ENCODE measurements at regions not wholly inside any gene's neighbourhood (a gene's known extent, or its start where the extent isn't known, plus 50 kb on each side); places are given as distances from the start of the nearest gene placed in this dataset.

DNA sequence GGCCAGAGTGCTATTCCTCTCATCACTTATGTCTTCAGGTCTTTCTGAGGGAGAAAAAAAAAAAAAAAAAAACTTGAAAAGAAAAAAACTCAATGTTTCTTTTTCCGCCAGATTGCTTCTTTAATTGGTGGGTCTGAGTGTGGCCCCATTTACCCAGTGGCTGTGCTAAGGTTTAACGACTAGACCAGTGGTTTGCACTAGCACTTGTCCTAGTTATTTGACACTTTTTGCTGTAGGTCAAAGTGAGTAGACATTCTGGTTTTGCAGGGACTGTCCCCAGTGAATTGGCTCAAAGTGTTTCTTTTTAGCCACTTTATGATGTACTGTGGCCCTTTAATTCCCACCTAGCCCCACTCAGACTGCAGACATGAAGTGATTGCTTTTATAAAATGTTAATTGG lies 273.3 kb downstream of the PTEN start:
- TF ChIP-seq ZFX (IDR thresholded peaks at IDR 0.05; ENCODE audit: borderline replicate concordance): no peak
- TF ChIP-seq, protein P1, sequence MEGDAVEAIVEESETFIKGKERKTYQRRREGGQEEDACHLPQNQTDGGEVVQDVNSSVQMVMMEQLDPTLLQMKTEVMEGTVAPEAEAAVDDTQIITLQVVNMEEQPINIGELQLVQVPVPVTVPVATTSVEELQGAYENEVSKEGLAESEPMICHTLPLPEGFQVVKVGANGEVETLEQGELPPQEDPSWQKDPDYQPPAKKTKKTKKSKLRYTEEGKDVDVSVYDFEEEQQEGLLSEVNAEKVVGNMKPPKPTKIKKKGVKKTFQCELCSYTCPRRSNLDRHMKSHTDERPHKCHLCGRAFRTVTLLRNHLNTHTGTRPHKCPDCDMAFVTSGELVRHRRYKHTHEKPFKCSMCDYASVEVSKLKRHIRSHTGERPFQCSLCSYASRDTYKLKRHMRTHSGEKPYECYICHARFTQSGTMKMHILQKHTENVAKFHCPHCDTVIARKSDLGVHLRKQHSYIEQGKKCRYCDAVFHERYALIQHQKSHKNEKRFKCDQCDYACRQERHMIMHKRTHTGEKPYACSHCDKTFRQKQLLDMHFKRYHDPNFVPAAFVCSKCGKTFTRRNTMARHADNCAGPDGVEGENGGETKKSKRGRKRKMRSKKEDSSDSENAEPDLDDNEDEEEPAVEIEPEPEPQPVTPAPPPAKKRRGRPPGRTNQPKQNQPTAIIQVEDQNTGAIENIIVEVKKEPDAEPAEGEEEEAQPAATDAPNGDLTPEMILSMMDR (IDR thresholded peaks at IDR 0.05): no peak
- H3K27ac ChIP-seq: no peak overlapping the region

DNA sequence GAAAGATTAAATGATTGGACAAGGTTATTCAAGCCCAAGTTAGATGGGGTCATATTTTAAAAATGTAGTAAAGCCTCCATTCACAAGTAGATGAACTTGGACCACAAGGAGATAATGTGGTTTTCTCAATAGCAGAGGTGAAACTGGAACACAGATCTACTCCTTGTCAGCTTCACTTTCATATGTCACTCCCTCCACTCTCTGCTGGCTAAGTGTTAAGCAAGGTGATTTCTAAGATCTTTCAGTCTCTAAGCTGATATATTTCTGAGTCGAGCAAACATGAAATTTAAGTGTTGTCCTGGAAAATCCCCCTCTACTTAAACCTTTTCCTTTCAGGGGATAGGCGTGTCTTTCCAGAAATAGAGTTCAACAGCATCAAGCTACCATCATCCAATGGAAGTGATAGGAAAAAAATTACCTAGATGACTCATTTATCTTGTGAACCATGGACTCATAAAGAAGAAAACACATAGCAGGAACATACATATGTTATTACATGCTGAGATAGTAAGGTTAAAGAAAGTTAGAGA lies 275.0 kb downstream of the PTEN start:
- TF ChIP-seq ZFX (IDR thresholded peaks at IDR 0.05; ENCODE audit: borderline replicate concordance): no peak
- TF ChIP-seq, protein P1 (IDR thresholded peaks at IDR 0.05): no peak
- no peak overlapping the region for H3K27ac ChIP-seq

DNA sequence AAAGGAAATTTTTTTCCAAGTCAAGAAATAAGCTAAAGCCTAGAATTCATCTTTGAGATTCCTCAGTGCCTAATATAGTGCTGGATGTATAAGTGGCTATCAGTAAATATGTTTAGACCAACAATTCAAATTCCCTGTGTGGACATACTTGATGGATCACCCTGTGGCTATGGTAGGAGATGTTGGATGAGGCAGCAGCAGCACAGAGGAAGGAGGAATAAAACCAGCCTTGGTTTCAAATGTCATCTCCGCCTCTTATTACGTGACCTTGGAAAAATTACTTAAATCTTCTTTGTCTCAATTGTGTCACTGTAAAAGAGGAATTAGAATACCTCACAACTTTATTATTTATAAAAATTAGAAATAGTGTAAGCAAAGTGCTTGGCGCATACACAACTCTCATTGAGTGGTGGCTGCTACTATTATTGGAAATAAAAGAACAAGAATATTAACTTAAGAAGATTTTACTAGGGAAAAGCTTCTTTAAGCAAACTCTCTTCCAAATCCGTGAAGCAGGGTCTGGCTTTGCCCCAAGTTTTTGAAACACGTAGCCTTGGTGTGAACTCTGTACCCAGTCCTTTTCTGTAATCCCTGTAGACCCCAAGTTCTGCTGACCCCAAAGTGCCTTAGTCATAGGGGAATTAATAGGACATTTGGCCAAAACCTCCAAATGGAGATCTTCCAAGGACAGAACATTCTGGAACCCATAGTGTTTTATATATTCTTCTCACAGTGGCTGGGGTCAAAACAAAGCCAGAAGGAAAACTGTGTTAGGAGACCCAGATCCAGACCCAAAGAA lies 283.8 kb downstream of the PTEN start:
- H3K27ac ChIP-seq: no peak overlapping the region
- TF ChIP-seq ZFX (IDR thresholded peaks at IDR 0.05; ENCODE audit: borderline replicate concordance): no peak
- TF ChIP-seq, protein P1 (IDR thresholded peaks at IDR 0.05): no peak

DNA sequence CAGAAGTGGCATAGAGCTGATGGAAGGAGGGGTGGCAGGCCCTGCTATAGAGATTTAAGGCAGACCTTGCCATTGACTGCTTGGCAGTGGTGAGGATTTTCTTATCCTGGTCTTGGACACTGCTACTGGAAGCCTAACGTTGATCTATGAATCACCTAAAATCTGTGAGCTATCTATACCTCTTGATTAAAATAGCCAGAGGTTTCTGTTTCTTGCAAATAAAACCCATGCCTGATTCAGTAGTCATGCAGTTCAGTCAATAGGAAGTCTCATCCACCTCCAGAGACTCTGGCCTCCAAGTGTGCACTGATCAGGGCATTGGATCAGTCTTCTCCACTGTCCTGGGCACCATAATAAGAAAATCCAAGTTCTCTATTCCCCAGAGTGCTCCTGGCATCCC lies 286.5 kb downstream of the PTEN start:
- TF ChIP-seq, protein P1 (IDR thresholded peaks at IDR 0.05): no peak
- no peak for TF ChIP-seq ZFX (IDR thresholded peaks at IDR 0.05; ENCODE audit: borderline replicate concordance)
- no peak overlapping the region for H3K27ac ChIP-seq

DNA sequence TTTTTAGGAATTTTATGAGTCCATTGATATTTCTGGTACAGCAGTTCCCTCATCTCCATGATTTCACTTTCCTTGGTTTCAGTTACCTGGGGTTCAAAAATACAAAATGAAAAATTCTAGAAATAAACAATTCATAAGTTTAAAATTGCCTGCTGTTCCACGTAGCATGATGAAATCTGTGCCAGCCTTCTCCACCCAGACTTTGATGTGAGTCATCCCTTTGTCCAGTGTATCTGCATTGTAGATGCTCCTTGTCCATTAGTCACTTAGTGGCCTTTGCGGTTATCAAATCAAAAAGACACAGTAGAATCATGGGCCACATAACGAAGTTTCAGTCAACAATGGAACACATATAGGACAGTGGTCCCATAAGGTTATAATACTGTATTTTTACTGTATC lies 286.9 kb downstream of the PTEN start:
- no peak overlapping the region for H3K27ac ChIP-seq

DNA sequence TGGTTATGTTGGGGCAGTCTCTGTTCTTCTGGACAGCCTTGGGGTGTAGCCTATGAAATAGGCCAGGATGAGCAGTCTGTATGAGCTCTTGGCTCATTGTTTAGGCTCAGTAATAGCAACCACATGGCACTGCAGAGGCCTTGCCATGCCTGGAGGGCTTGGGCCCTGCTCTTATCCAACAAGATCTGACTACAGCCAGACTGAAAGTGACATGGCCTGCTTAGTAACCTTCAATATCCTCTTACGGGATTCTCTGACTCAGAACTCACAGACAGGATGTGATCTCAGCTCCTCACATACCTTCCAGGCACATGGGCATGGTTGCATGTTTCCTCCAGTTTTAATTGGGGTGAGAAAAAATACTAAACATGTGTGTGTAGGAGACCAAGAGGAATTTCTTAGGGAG lies 289.3 kb downstream of the PTEN start:
- H3K27ac ChIP-seq: no peak overlapping the region
- TF ChIP-seq ZFX (IDR thresholded peaks at IDR 0.05; ENCODE audit: borderline replicate concordance): no peak
- TF ChIP-seq, protein P1 (IDR thresholded peaks at IDR 0.05): no peak

More for the DNA sequence above, 286.9 kb downstream of the PTEN start:
- TF ChIP-seq, protein P1 (IDR thresholded peaks at IDR 0.05): no peak
- no peak for TF ChIP-seq ZFX (IDR thresholded peaks at IDR 0.05; ENCODE audit: borderline replicate concordance)

DNA sequence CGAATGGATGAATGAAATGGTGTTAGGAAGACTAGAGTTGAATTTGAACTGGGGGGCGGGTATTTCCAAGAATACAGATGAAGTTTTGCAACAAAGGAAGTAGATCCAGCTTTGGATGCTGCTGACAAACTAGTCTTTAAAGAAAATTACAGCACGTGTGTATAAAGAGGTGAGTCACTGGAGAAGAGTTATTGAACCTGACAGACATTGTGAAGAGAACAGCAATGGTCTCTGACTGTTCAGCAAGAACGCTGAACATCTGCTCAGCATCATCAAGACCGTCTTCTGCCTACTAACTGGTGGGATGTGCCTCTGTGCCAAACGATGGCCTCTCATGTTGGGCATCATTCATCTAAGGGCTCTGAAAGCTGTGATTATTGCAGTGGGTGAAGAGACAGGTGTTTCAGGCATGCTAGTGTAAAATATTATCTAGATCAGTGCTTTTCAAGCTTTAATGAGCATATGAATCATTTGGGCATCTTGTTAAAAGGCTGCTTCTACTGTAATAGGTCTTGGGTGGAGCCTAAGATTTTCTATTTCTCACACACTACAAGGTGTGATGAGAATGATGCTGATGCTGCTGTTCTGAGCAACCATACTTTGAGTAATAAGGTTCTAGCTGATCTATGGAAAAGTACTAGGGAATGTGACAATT lies 291.3 kb downstream of the PTEN start:
- no peak overlapping the region for H3K27ac ChIP-seq
- TF ChIP-seq, protein P1 (IDR thresholded peaks at IDR 0.05): no peak
- no peak for TF ChIP-seq ZFX (IDR thresholded peaks at IDR 0.05; ENCODE audit: borderline replicate concordance)

All from 22Rv1 (cell line).